SU-DHL-6 (cell line): ENCODE measurements at regions not wholly inside any gene's neighbourhood (a gene's known extent, or its start where the extent isn't known, plus 50 kb on each side); places are given as distances from the start of the nearest gene placed in this dataset.

Experiments used
- H2AFZ ChIP-seq: fragments of 200-600 bp; sonication (generic); 2 replicates; pipeline ENCODE4 v1.6.1; 2014; ENCODE audit warnings: low read depth, mild to moderate bottlenecking, moderate library complexity, mixed read lengths, antibody characterized with exemption, low read length; ENCODE audit not compliant: severe bottlenecking
- H3F3A ChIP-seq: fragments of 200-600 bp; shearing (Covaris generic); 2 replicates; pipeline ENCODE4 v1.6.0; 2016; ENCODE audit warnings: antibody characterized with exemption, mild to moderate bottlenecking; ENCODE audit not compliant: insufficient read depth
- H3K27ac ChIP-seq: fragments of 200-600 bp; sonication (generic); 2 replicates; pipeline ENCODE4 v1.5.1; 2016; ENCODE audit warnings: low read depth, mild to moderate bottlenecking, low read length, moderate library complexity, mixed read lengths
- H3K27me3 ChIP-seq: fragments of 200-600 bp; sonication (generic), shearing (Covaris generic); 2 replicates; pipeline ENCODE4 v1.6.0; 2014; ENCODE audit warnings: mild to moderate bottlenecking, low read length
- H3K36me3 ChIP-seq: fragments of 200-600 bp; sonication (generic); 2 replicates; pipeline ENCODE4 v1.6.1; 2014; ENCODE audit warnings: mild to moderate bottlenecking, low read length, mixed read lengths
- H3K4me2 ChIP-seq: fragments of 300-600, 200-600 bp; shearing (Covaris generic), sonication (generic); 2 replicates; pipeline ENCODE4 v1.6.0; 2014; ENCODE audit warnings: low read length, low read depth, mild to moderate bottlenecking; ENCODE audit not compliant: poor library complexity, severe bottlenecking
- H3K4me3 ChIP-seq: fragments of 200-600 bp; sonication (generic); 2 replicates; pipeline ENCODE4 v1.5.1; 2014; ENCODE audit warnings: antibody characterized with exemption, low read length, mild to moderate bottlenecking, mixed read lengths; ENCODE audit not compliant: insufficient read depth, poor library complexity, severe bottlenecking
- H3K79me2 ChIP-seq: fragments of 200-600 bp; sonication (generic); 2 replicates; pipeline ENCODE4 v1.6.1; 2014; ENCODE audit warnings: mild to moderate bottlenecking, low read length, moderate library complexity; ENCODE audit not compliant: insufficient read depth
- H3K9ac ChIP-seq: fragments of 200-600 bp; sonication (generic); 2 replicates; pipeline ENCODE4 v1.7.0; 2014; ENCODE audit warnings: mild to moderate bottlenecking, low read length
- H3K9me2 ChIP-seq: fragments of 200-600 bp; sonication (generic); replicated peaks from 2 replicates; pipeline ENCODE4 v1.6.1; 2014; ENCODE audit warnings: low read length; ENCODE audit not compliant: insufficient read depth
- H3K9me3 ChIP-seq: fragments of 200-600 bp; sonication (generic); 2 replicates; pipeline ENCODE4 v1.6.1; 2014; ENCODE audit warnings: low read length, mixed read lengths; ENCODE audit not compliant: insufficient read depth
- H4K20me1 ChIP-seq: fragments of 200-600 bp; sonication (generic); 2 replicates; pipeline ENCODE4 v1.6.1; 2014; ENCODE audit warnings: low read depth, mild to moderate bottlenecking, antibody characterized with exemption, low read length, moderate library complexity, mixed read lengths
- EZH2phosphoT487 ChIP-seq: fragments of 200-600 bp; sonication (generic), shearing (Covaris generic); conservative IDR thresholded peaks from 2 replicates; pipeline ENCODE4 v1.6.1; 2018; ENCODE audit warnings: mild to moderate bottlenecking, antibody characterized with exemption, low read length, moderate library complexity, mixed read lengths
- TF ChIP-seq, protein P1 (sequence below): fragments of 200-600 bp; sonication (generic); IDR thresholded peaks from one replicate; pipeline ENCODE4 v1.5.1; 2017; ENCODE audit warnings: antibody characterized with exemption, mild to moderate bottlenecking, low read length, moderate library complexity; ENCODE audit not compliant: insufficient read depth, poor library complexity, severe bottlenecking

- no peaks in the 10 kb centered on the region for H3K9me3 ChIP-seq
- no peaks in the 10 kb centered on the region for H3K79me2 ChIP-seq
- H3K4me3 ChIP-seq, result no peak overlapping the region
- no peak overlapping the region for H3K9ac ChIP-seq
- H3K9me2 ChIP-seq, result no peaks in the 10 kb centered on the region
- TF ChIP-seq EZH2phosphoT487, result no peak
- TF ChIP-seq, protein P1, sequence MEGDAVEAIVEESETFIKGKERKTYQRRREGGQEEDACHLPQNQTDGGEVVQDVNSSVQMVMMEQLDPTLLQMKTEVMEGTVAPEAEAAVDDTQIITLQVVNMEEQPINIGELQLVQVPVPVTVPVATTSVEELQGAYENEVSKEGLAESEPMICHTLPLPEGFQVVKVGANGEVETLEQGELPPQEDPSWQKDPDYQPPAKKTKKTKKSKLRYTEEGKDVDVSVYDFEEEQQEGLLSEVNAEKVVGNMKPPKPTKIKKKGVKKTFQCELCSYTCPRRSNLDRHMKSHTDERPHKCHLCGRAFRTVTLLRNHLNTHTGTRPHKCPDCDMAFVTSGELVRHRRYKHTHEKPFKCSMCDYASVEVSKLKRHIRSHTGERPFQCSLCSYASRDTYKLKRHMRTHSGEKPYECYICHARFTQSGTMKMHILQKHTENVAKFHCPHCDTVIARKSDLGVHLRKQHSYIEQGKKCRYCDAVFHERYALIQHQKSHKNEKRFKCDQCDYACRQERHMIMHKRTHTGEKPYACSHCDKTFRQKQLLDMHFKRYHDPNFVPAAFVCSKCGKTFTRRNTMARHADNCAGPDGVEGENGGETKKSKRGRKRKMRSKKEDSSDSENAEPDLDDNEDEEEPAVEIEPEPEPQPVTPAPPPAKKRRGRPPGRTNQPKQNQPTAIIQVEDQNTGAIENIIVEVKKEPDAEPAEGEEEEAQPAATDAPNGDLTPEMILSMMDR, result no peak
- H3F3A ChIP-seq, result no peaks in the 10 kb centered on the region
- H3K36me3 ChIP-seq, result no peaks in the 10 kb centered on the region
- 0 out of 2 replicates have a peak, but pooled peaks cover 3% of the 10 kb centered on the region for H3K27me3 ChIP-seq
- H2AFZ ChIP-seq, result no peak overlapping the region
- H3K4me2 ChIP-seq, result no peak overlapping the region
- no peak overlapping the region for H3K27ac ChIP-seq
- H4K20me1 ChIP-seq, result no peaks in the 10 kb centered on the region
These were observed 140.0 kb upstream of the RAI14 start for GRCh38 chr5:34516166-34516565.

DNA sequence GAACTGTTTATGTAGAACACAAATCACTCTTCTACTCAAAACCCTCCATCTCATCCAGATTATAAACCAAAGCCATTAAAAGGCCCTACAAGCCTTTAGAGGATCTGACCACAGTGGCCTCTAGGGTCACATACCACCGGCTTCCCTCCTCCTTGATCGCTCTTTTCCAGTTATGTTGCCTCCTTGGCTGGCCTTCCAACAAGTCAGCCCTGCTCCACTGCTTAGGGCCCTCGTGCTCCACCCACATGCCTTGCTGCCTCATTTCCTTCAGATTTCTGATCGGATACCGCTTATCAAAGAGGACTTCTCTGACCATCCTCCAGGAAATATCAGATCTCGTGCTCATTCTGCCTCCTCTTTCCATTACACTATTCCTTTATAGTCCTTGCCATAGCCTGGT, 139.4 kb upstream of the RAI14 start:
- H3K4me2 ChIP-seq, result no peak overlapping the region
- no peak overlapping the region for H2AFZ ChIP-seq
- H3K36me3 ChIP-seq, result no peaks in the 10 kb centered on the region
- H3K4me3 ChIP-seq, result no peak overlapping the region
- no peak overlapping the region for H3K9ac ChIP-seq
- no peaks in the 10 kb centered on the region for H3K9me3 ChIP-seq
- H3K27me3 ChIP-seq, result 0 out of 2 replicates have a peak, but pooled peaks cover 3% of the 10 kb centered on the region
- H4K20me1 ChIP-seq, result no peaks in the 10 kb centered on the region
- H3K27ac ChIP-seq, result no peak overlapping the region
- no peaks in the 10 kb centered on the region for H3K79me2 ChIP-seq
- H3K9me2 ChIP-seq, result no peaks in the 10 kb centered on the region
- no peaks in the 10 kb centered on the region for H3F3A ChIP-seq
- TF ChIP-seq, protein P1, result no peak
- no peak for TF ChIP-seq EZH2phosphoT487

DNA sequence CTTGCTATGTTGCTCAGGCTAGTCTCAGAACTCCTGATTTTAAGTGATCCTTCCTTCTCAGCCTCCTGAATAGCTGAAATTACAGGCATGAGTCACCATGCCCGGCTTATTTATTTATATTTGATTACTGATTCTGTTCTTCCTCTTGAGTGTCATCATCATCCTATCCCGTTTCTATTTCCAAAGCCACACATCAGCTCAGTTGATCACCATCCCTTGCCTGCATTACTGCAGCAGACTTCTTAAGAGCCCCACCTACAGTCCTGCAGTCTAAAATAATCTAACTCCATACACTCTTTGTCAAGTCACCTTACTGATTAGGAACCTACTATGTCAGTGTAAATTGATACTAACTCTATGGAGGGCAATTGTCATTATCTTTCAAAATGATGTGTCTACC, 138.9 kb upstream of the RAI14 start:
- Histone ChIP-seq H3K79me2 (no peaks in the 10 kb centered on the region), H3K27ac (no peak overlapping the region), H4K20me1 (no peaks in the 10 kb centered on the region), H3K4me2 (no peak overlapping the region), H2AFZ (no peak overlapping the region), H3K9ac (no peak overlapping the region), H3K27me3 (0 out of 2 replicates have a peak, but pooled peaks cover 3% of the 10 kb centered on the region), H3K36me3 (no peaks in the 10 kb centered on the region), H3F3A (no peaks in the 10 kb centered on the region), H3K9me3 (no peaks in the 10 kb centered on the region), H3K9me2 (no peaks in the 10 kb centered on the region), H3K4me3 (no peak overlapping the region)
- TF ChIP-seq, protein P1, result no peak
- TF ChIP-seq EZH2phosphoT487, result no peak
